Progenitor cell of endocrine pancreas (in vitro differentiated cells): ENCODE measurements at regions not wholly inside any gene's neighbourhood (a gene's known extent, or its start where the extent isn't known, plus 50 kb on each side); places are given as distances from the start of the nearest gene placed in this dataset.

Experiments
- DNase-seq: peaks from one replicate; pipeline ENCODE4 v3.0.0; 2021; ENCODE audit warnings: low spot score; ENCODE audit not compliant: unreplicated experiment
- H3K27ac Mint-ChIP-seq: 2 replicates; pipeline ENCODE4 v1.8.0; 2021; ENCODE audit warnings: mild to moderate bottlenecking, moderate library complexity, mixed read lengths
- H3K27me3 Mint-ChIP-seq: 2 replicates; pipeline ENCODE4 v1.8.0; 2021; ENCODE audit warnings: mixed read lengths
- H3K36me3 Mint-ChIP-seq: 2 replicates; pipeline ENCODE4 v1.8.0; 2022; ENCODE audit warnings: mixed read lengths; ENCODE audit not compliant: insufficient read depth
- H3K4me1 Mint-ChIP-seq: 2 replicates; pipeline ENCODE4 v1.8.0; 2021; ENCODE audit warnings: low read depth, mixed read lengths
- H3K4me3 Mint-ChIP-seq: 2 replicates; pipeline ENCODE4 v1.8.0; 2021; ENCODE audit warnings: low read depth, mild to moderate bottlenecking, moderate library complexity, mixed read lengths
- H3K9me3 Mint-ChIP-seq: 2 replicates; pipeline ENCODE4 v1.8.0; 2021; ENCODE audit warnings: low read depth, mixed read lengths
- TF ChIP-seq, protein P1 (sequence below): fragments of 200-600 bp; sonication (generic); IDR thresholded peaks from one replicate; pipeline ENCODE4 v1.5.0; 2021; ENCODE audit warnings: antibody characterized with exemption, mild to moderate bottlenecking; ENCODE audit not compliant: unreplicated experiment

GRCh38 chrX:114166601-114167000 lies 417.3 kb upstream of the HTR2C start:
- Mint-ChIP-seq H3K36me3 (peaks cover 4% of the 10 kb centered on the region), H3K27me3 (no peaks in the 10 kb centered on the region), H3K4me3 (no peak overlapping the region), H3K4me1 (peaks cover 3% of the 10 kb centered on the region), H3K27ac (no peak overlapping the region), H3K9me3 (peaks cover 18% of the 10 kb centered on the region)
- TF ChIP-seq, protein P1, sequence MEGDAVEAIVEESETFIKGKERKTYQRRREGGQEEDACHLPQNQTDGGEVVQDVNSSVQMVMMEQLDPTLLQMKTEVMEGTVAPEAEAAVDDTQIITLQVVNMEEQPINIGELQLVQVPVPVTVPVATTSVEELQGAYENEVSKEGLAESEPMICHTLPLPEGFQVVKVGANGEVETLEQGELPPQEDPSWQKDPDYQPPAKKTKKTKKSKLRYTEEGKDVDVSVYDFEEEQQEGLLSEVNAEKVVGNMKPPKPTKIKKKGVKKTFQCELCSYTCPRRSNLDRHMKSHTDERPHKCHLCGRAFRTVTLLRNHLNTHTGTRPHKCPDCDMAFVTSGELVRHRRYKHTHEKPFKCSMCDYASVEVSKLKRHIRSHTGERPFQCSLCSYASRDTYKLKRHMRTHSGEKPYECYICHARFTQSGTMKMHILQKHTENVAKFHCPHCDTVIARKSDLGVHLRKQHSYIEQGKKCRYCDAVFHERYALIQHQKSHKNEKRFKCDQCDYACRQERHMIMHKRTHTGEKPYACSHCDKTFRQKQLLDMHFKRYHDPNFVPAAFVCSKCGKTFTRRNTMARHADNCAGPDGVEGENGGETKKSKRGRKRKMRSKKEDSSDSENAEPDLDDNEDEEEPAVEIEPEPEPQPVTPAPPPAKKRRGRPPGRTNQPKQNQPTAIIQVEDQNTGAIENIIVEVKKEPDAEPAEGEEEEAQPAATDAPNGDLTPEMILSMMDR = no peak
- no peak for DNase-seq

- TF ChIP-seq, protein P1 = no peak
- no peaks in the 10 kb centered on the region for H3K27me3 Mint-ChIP-seq
- DNase-seq = no peak
- peaks cover 3% of the 10 kb centered on the region for H3K4me1 Mint-ChIP-seq
- peaks cover 18% of the 10 kb centered on the region for H3K9me3 Mint-ChIP-seq
- no peak overlapping the region for H3K4me3 Mint-ChIP-seq
- no peak overlapping the region for H3K27ac Mint-ChIP-seq
- peaks cover 4% of the 10 kb centered on the region for H3K36me3 Mint-ChIP-seq
Measured at GRCh38 chrX:114165537-114165936, 418.3 kb upstream of the HTR2C start.

DNA sequence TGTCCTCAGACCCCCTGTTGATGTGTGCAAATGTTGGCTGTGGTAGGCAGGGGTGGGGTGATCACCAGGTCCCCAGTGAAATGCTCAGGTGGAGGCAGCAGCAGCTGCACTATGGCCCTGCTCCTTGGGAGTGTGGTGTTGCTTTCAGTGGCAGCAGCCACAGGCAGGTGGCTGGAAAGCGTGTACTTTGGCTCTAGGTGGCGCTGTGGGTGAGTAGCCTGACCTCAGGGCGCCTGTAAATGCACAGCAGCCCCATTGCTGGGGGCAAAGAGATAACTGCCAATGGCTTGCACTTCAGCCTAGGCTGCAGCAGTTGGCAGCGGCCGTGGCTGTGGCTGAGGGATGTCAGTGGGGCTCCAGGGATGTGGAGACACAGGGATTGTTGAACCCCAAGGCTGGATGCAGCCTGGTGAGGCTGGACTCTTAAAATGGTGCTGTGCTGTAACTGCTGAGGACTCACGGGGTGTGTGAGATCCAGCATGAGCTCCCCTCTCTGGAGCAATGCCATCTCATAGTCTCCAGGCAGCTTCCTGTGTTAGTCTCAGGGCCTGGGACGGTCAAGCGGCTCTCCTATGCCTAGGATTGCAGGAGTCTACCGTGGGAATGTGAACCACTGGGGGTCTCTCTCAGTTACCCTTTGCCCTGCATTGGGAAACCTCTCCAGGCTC lies 421.7 kb upstream of the HTR2C start:
- no peak for DNase-seq
- TF ChIP-seq, protein P1 = peak; percentile 48
- H3K4me3 Mint-ChIP-seq = no peak overlapping the region
- H3K27me3 Mint-ChIP-seq = no peaks in the 10 kb centered on the region
- H3K27ac Mint-ChIP-seq = no peak overlapping the region
- peaks cover 11% of the 10 kb centered on the region for H3K9me3 Mint-ChIP-seq
- H3K36me3 Mint-ChIP-seq = no peaks in the 10 kb centered on the region
- H3K4me1 Mint-ChIP-seq = no peaks in the 10 kb centered on the region

DNA sequence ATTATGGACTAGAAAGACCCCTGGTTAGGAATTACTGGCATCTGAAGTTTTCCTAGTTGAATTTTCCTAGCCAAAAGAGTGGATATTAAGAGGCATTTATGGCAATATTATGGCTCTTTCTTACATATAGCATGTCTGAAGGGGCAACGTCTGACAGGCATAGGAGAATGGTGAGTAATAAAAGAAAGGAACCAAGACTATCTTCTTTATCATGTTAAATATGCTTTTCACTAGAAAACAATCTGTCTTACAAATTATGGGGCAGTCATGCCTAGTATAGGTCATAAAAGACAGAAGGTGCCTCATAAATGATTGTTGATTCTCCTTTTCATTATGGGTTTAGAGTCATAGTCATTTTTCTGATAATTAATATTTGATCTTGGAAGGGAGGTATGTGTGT lies 431.1 kb upstream of the HTR2C start:
- no peak for DNase-seq
- H3K36me3 Mint-ChIP-seq = no peaks in the 10 kb centered on the region
- TF ChIP-seq, protein P1 = no peak
- no peak overlapping the region for H3K27ac Mint-ChIP-seq
- no peaks in the 10 kb centered on the region for H3K4me1 Mint-ChIP-seq
- H3K9me3 Mint-ChIP-seq = no peaks in the 10 kb centered on the region
- H3K4me3 Mint-ChIP-seq = no peak overlapping the region
- no peaks in the 10 kb centered on the region for H3K27me3 Mint-ChIP-seq

DNA sequence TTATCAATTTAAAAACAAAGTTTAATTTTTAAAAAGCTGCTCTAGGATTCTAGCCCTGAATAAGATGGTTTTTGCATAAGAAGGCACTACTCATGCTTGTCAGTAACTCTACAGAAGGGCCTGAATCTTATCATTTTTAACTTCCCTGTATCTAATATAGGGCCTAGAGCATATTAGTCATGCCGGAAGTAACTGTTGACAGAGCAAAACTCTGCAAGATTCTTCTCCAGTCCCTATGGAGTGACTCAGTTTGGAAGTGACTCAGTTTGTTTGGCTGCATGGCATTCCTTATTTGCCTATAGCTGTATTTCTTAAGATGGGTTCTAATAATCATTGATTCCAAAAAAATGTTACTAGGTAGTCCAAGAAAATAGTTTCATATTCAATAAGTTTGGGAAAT lies 431.8 kb upstream of the HTR2C start:
- no peak overlapping the region for H3K27ac Mint-ChIP-seq
- TF ChIP-seq, protein P1 = no peak

More for the DNA sequence above, 431.8 kb upstream of the HTR2C start:
- Mint-ChIP-seq H3K4me3 (no peak overlapping the region), H3K4me1 (no peaks in the 10 kb centered on the region), H3K36me3 (no peaks in the 10 kb centered on the region), H3K9me3 (no peaks in the 10 kb centered on the region), H3K27me3 (no peaks in the 10 kb centered on the region)
- DNase-seq = no peak
